GM19035 (cell line): ENCODE measurements at regions not wholly inside any gene's neighbourhood (a gene's known extent, or its start where the extent isn't known, plus 50 kb on each side); places are given as distances from the start of the nearest gene placed in this dataset.

Experiments
- ATAC-seq: cut with Tn5 transposase; IDR thresholded peaks from one replicate; pipeline ENCODE4 v1.9.1; 2021; ENCODE audit not compliant: unreplicated experiment

DNA sequence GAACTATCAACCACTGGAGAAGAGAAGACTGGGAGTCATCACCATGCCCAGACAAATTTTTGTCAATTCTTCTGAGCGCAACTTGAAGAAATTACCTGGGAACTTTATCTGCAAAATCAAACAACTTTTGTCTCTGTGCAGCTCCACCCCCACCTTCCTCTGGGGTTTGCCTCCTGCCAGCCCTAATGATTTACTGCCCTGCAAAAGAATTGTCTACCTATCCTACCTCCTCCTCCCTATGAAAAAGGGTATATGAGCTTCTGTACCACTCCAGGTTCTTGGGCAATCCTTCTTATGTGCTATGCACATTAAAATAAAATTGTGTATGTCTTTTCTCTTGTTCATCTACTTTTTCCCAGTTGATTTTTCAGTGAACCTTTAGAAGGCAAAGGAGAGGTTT is 191.9 kb downstream of the URB2 start:
- no peak for ATAC-seq

DNA sequence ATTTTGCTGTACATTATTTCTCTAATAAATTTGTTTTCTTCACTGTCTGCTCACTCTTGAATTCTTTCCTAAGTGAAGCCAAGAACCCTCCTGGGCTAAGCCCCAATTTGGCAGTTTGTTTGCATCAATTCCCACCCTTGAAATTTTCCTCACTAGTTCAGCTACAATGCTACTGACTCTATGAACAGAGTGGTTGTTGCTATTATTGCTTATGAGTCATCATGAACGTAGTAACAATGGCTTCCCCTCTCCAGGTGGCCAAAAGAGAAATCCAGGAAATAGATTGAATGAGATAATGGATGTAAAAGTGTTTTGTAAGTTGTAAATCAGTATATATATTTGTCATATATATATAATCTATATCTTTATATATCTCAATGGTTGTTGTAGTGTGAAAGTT is 193.0 kb downstream of the URB2 start:
- no peak for ATAC-seq

DNA sequence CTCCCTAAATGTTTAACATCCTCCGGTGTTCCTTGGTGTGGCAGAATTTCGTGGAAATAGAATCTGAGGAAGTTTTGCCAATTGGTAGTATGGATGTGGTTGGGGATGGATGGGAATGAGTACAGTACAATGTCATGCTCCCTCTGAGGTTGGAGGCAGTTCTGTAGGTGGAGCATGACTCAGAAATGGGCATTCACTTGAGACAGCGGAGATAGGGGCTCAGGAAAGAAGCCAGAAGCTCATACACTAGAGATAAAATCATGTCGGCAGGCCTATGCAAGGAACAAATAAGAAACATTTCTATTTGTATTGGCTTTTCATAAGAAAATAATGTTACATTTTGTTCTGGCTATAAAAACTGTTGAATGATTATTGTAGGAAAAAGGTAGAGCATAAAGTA is 196.0 kb downstream of the URB2 start:
- ATAC-seq, result no peak

DNA sequence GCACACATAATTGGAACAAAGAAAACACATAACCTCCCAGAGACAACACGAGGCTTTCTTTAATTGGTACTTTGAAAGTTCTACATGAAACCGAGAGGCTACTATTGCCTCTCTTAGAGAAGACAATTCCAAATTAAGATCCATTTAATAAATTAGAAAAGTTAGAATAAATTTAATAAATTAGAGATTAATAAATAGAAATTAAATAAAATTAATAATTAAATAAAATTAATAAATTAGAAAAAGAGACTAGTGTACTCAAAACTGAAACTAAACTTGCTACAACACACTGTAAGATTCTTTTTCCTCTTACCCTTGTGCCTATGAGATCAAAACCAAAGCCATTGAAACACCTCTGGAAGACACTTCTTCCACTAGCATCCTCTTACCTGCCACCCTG is 199.0 kb downstream of the URB2 start:
- ATAC-seq, result no peak

DNA sequence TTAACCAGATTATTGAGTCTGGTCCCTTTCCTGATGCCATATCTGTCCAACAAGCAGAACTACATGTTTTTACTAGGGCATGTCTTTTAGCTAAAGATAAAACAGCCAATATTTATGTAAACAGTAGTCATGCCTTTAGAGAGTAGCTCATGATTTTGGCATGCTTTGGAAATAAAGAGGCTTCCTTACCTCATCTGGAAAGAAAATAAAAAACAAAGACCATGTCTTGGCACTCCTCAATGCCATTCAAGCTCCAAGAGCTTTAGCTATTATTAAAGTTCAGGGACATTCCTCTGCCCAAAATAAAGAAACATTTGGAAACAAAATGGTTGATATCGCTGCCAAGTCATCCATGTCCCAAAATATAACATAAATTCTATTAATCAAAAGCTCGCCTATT is 202.4 kb downstream of the URB2 start:
- no peak for ATAC-seq

DNA sequence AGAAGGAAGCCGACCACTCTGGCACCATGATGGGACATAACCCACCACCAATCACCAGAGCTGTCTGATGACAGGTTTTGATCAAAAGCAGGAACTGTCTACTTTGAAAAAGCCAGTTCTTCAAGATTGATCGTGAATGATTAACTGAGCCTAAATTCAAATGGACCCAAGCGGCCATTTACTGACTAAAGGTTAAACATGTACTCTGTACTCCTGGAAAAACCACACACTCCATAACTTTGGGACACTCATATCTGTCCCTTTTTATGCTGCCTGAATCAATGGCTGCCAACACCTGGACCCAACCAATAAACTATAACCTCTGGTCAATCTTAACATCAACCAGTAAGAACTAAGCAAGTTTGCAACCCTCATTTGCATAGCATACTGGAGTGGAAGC is 206.6 kb downstream of the URB2 start:
- no peak for ATAC-seq

DNA sequence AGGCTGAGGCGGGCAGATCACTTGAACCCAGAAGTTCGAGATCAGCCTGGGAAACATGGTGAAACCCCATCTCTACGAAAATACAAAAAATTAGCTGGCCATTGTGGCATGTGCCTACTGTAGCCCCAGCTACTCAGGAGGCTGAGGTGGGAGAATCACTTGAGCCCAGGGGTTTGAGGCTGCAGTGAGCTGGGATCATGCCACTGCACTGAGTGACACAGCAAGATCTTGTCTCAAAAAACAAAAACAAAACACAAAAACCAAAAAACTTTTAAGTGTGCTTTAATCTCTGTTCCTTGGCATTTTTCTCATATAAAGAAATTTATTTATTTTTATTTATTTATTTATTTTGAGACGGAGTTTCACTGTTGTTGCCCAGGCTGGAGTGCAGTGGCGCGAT is 208.2 kb downstream of the URB2 start:
- no peak for ATAC-seq

DNA sequence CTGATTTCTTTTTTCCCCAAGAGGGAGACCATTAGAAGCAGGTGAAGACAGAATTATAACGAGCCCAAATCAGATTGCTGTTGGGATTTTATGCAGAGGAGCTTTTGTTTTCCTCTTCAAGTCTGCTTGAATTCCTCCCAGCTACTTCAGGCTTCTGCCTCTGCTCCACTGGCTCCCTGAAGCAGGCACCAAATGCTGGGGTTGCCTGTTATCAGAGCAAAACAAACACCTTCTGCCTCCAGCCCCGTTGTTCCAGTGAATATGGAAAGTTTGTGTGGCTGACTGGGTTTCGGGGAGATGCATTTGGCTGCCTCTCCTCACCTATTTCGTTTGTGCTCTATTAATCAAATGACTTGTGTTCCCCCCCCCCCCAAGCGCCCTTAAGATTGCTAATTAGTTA is 209.2 kb downstream of the URB2 start:
- no peak for ATAC-seq

DNA sequence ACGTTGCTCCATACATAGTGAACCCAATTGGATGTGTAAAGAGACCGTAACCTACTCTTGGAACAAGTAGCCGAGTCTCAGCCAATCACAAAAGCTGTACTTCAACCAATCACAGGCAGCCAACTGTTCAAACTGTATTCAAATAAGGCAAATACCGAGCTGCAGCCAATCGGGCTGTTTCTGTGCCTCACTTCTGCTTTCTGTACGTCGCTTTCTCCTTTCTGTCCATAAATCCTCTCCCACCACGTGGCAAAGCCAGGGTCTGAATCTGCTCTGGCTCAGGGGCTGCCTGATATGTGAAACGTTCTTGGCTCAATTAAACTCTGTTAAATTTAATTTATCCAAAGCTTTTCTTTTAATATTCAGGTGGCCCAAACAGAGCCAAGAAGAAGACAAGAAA is 210.3 kb downstream of the URB2 start:
- ATAC-seq, result no peak

DNA sequence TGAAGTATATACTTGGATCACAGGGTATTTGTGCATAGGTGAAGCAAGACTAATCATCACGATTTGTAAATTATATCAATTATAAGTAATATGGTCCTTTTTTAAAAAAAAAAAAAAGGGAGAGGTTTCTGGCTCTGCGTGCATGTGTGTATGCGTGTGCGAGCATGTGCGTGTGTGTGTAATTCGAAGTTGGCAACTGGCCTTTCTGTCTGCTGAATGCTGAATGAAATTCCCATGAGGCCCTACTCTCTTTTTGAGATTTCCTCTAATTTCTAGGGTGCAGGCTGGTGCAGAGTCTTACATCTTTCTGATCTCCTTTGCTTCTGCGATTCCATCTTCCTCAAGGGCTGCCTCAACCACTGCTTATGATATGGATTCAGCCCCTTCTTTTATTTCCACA is 212.2 kb downstream of the URB2 start:
- no peak for ATAC-seq

DNA sequence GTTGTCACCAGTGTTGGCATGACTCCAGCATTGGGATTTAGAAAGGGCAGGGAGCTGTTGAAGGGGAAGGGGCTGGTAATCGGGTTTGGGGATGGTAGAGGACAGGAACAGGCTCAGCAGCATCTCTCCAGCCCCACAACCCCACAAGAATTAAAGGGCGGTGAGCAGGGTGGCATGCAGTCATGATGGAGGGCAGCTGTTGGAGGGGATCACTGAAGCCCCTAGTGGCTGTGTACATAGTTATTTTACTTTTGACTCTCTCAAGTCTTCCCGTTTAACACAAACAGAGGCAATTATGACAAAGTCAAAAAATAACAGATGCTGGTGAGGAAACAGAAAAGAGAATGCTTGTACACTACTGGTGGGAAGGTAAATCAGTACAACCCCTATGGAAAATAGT is 213.8 kb downstream of the URB2 start:
- ATAC-seq, result no peak

DNA sequence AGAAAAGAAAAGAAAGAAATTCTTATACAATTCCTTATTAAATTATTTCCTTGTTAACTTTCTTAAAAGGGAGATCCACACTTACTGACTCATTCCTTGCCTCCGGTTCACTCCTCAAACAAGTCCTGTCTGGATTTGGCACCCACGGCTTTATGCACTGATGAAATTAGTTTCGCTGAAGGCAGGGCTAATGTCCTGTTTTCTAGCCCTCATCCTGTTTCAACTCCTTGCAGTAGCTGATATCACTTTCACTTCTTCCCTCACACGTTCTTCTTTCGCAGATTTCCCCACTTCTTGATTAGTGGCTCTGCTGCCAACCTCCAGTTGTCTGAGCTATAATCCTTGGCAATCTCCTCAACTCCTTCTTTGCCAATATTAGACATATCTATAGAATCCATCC is 215.2 kb downstream of the URB2 start:
- ATAC-seq, result no peak

DNA sequence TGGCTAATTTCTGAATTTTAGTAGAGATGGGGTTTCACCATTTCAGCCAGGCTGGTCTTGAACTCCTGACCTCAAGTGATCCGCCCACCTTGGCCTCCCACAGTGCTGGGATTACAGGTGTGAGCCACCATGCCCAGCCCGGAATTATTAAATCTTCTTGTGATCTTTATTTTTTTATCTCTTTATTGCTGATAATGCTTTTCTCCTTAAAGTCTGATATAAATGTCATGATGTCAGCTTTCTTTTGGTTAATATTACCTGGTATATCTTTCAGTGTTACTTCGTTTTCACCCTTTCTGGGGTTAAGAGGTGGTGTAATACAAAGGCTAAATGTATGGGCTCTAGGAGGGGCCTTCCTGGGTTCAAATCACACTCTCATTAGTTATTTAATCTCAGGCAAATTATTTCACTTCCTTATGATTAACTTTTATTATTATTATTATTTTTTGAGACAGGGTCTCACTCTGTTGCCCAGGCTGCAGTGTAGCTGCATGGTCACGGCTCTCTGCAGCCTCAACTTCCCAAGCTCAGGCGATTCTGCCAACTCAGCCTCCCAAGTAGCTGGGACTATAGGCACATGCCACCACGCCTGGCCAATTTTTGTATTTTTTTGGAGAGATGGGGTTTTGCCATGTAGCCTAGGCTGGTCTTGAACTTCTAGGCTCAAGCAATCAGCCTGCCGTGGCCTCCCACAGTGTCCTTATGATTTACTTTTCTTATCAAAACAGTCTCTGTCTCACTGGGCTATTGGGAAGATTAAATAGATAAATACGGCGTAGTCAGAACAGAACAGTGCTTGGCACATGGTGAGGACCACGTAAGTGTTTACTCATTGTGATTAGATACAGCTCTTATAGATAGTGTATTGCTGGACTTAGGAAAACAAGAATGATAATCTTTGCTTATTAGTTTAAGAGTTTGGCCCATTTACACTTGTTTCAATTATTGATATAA is 216.5 kb downstream of the URB2 start:
- ATAC-seq, result no peak

DNA sequence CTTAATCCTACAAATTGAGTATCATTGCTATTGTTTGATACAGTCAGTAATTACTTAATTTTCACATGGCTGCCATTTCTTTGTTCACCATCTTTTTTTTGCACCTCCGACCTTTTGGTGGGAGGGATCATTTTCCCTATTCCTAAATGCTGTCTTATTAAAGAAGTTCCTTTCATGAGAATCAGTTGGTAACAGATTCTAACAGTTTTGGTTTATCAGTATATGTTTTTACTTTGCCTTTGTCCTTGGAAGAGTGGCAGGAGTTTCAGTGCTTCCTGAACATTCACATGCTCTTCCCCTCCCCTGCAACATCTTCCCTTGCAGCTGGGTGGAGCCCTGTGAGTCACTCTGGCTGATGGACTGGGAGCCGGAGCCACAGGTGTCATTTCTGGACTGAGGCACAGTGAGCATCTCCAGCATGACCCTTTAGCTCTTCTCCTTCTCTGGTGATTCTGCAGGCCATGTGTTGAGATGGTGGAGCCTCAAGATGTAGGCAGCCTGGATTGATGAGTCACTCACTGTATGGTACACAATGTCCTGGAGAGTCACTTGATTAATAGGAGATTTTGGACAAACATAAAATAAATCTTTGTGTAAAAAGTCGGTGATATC is 217.7 kb downstream of the URB2 start:
- no peak for ATAC-seq

DNA sequence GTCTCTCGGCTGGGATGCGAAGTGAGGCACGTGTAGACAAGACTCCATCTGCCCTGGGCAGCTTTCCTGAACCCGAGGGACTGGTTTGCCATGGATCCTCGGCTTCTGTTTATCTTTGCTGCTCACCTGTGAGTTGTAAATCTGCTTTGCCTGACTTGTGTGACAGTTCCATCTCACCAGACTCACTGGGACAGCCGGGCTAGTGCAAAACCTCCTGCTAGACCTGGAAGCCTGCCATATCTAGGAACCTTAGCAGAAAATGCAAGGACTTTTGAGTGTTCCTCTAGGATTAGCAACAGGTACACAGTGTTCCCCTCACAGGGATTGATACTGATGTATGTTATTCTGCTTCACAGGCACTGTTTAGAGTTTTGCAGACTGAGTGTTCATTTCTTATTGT is 218.6 kb downstream of the URB2 start:
- no peak for ATAC-seq

DNA sequence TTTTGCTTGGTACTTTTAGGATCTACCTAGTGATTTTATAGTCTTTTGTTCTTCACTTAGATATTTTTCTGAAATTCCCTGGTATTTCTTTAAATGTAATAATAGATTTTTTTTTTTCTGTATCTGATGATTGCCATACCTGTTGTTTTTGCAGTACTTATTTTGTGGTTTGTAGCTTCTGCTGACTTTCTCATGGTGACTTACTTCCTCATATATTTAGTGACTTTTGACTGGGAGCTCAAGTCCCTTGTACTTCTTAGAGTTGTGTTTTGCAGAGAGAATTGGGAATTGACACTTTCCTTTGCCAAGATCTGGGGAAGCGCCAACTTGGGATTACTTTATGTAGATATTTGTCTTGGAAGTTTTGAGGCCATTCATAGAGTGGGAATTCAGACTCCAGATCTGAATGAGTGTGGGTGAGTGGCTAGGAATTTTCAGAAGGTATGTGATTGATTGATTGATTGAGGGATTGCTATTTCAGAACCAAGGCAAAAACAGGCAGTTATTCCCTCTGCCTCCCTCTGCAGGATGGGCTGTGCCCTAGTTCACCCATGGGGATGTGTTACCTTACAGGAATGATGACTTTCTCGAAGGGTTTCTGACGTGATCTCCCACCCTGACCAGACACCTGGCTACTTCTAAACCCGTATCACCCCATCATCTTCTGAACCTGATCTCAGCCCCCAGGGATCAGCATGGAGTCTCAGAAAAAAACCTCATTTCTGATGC is 219.5 kb downstream of the URB2 start:
- ATAC-seq, result no peak

DNA sequence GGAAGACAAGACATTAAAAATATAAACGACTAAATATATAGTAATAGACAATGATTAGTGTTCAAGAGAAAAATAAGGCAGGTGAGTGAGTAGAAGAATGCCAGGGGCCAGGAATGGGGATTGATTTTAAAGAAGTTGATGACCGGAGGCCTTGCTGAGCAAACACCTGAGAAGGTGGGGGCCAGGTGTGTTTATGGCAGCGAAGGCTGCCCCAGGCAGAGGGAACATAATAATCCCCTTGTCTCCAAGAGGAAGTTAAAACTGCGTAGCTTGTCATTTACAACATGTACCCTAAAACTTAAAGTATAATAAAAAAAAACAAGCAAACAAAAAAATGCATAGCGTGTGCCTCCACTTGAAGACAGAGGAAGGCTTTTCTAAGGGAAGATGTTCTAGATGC is 220.3 kb downstream of the URB2 start:
- no peak for ATAC-seq

DNA sequence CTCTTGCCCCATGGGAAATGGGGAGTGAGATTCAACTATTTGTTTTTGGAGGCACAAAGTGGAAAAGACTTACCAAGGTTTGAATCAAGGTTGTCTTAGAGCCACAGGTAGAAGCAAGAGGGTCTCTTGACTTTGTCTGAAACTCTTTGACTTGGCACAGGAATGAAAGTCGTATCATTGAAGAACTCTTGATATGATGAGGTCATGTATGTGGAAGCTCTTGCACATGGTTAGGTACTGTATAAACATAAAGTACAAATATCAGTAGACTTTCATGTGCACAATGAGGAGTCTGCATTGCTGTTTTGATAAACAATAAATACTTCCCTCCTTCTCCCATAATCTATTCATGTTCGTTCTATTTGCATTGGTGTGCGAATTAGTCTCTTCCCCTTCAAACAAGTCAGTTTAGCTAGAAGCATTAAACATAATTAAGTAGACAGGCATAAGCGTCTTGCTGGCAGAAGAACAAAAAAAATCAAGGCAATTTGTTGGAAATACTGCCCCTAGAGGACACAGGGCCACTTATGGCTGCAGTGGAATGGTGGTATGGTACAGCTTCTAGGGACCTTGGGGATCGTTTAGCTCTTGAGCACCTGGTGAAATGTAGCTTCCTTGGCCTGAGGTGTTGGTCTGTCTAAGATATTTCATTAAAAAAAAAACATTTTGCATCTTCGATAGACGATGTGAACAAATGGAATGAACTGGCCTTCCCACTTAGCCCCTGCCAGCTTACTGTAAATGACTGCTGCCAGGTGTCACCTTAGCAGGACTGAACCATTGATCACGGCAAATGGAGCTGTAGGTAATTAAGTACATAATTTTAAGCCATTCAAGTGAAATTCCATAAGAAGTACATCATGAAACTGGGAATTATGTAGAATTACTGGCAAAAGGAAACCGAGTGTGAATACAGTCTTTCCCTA is 218.0 kb upstream of the GALNT2 start:
- ATAC-seq, result no peak

DNA sequence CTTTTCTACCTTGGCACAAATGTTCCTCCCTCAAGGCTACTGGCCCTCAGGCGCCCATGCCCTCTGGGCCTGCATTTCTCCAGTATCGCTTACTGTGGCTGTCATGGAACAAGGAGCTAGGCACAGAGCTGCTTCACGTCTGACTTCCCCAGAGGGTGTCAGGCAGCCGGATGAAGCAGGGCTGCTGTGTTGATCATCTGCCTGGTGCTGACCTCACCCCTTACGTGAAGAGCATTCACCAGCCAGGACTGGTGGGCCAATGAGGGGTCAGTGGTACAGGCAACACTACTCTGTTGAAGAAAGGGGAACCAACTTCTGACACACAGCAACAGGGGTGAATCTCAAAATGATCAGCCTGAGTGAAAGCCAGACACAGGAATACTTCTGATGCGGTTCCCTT is 215.5 kb upstream of the GALNT2 start:
- no peak for ATAC-seq

DNA sequence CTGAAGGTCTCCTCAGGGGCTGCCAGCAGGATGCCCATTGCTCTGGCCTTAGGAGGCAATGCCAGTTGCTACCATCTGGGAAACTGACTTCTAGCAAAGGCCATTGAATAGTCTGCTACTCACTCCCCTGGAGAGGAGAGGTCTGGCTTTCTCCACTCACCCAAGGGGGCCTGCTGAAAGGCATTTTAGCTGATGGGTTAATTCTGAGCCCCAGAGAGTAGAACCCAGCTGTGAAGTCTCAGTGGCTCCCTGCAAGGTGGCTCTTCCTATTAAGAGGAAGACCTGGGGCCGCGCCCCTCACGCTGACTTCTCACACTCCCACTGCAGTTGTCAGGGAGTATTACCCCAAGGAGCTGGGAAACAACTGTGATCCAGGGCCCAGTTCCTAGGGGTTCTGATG is 213.3 kb upstream of the GALNT2 start:
- no peak for ATAC-seq

DNA sequence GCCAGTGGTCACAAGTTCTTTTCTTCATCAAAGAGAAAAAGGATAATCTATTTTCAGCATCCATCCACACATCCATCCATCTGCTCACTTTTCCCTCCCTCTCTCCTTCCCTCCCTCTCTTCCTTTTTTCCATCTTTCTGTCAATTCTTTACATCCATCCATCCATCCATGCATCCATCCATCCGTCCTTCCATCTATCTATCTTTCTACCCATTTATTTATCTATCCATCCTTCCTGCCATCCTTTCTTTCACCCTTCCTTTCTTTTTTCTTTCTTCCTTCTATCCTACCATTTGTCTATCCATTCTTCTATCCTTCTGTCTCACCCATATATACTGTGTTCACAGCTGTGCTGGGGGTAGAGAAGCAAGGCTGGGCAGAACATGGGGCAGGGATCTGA is 212.4 kb upstream of the GALNT2 start:
- no peak for ATAC-seq
